GM21526 (cell line): ENCODE measurements at regions not wholly inside any gene's neighbourhood (a gene's known extent, or its start where the extent isn't known, plus 50 kb on each side); places are given as distances from the start of the nearest gene placed in this dataset.
A peak's percentile ranks its signal among the peaks of the same experiment; 100 is the strongest.

Experiments used
- ATAC-seq: cut with Tn5 transposase; IDR thresholded peaks from one replicate; pipeline ENCODE4 v1.9.1; 2021; ENCODE audit warnings: moderate library complexity; ENCODE audit not compliant: unreplicated experiment, low FRiP score

- no peak for ATAC-seq
These were observed 1112.3 kb upstream of the SEMA6A start for GRCh38 chr5:117686926-117687325.

DNA sequence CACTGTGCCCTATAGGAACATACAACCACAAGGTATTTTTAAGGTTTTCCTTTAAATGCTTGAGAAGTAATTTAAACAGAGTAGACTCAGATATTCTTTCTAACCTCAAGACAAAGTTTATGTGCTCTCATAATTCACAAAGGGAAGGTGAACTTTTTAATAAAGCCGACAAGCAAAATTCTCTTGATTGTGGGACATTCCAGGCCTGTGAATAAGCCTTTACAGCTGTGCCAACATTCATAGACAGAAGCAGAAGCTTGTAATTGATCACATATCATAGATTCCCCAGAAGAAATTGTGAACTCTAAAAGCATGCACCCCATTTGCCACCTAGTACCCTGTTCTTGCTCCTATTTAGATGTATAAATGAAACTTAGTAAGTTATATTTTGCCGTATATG lies 1107.8 kb upstream of the SEMA6A start:
- no peak for ATAC-seq

GRCh38 chr5:117681431-117682254 lies 1107.0 kb upstream of the SEMA6A start:
- peak; percentile 90 for ATAC-seq

- ATAC-seq: no peak
These were observed 1105.8 kb upstream of the SEMA6A start for GRCh38 chr5:117680426-117680825.

- ATAC-seq: no peak
These were observed 1104.4 kb upstream of the SEMA6A start for GRCh38 chr5:117679046-117679445.

GRCh38 chr5:117675646-117676045 lies 1101.0 kb upstream of the SEMA6A start:
- ATAC-seq: no peak

DNA sequence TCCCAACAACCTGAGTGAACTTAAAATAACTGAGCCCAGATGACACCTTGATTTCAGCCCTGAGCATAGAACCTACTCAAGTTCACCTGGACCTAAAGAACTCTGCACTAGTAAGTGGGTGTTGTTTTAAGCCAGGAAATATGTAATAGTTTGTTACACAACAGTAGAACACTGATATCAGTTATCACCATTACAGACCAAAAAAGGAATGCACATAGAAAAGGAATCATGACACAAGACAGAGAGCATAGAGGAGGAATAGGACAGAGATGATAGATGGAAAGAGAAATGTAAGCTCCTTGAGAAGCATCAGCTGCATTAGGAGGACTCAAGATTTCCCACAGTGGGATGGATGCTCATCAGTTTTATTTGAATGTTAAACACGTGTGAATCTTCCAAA lies 1096.9 kb upstream of the SEMA6A start:
- no peak for ATAC-seq

DNA sequence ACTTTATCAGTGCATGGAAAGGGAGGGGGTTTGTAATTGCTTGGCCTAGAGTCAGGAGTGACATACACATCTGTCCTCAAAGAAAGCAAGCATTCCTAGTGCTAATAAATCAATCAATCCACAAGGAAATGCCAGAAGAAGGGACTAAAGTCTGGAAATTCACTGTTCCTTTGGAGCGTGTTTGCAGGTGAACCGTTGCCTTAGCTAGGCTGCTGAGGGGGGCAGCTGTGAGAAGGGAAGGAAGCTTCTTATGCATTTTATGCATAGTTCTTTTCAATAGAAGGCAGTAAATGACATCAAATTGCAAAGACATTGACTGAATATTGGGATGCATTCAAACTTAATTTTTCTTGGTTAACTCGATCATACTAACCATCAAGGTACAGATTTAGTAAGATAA lies 1092.5 kb upstream of the SEMA6A start:
- no peak for ATAC-seq

DNA sequence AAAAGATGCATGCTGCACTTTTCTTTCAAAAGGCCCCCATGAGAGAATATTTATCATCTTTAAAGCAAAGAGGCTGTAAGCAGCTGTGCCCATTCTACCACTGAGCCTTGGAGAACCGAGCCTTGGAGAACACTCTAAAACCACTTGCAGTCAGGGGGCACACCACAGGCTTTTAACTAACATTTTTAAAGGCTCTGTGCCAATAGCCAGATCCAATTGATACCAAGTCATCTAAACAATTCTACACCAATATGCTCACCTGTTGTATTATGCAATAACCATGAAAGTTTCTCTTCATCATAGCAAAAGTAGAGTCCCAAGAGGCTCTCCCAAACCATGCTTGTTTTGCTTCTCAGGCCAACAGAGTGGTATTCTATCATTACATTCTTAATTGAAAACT lies 1090.5 kb upstream of the SEMA6A start:
- no peak for ATAC-seq

- no peak for ATAC-seq
These were observed 1087.7 kb upstream of the SEMA6A start for GRCh38 chr5:117662361-117662760.

- ATAC-seq: no peak
These were observed 1082.9 kb upstream of the SEMA6A start for GRCh38 chr5:117657541-117657940.

DNA sequence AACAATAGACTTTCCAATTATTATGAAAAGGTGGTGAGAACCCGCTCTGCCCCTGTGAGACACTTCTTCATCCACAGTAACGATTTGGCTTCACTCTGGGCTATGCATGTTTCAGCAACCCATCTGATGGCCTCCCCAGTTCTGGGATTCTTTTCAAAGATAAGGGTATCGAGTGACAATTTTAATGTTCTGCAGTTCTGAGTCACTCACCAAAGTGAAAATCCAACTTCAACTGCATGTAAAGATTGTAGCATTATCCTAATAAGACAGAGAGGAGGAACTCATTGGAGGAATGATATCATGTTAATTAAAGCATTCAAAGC lies 1078.3 kb upstream of the SEMA6A start:
- no peak for ATAC-seq

DNA sequence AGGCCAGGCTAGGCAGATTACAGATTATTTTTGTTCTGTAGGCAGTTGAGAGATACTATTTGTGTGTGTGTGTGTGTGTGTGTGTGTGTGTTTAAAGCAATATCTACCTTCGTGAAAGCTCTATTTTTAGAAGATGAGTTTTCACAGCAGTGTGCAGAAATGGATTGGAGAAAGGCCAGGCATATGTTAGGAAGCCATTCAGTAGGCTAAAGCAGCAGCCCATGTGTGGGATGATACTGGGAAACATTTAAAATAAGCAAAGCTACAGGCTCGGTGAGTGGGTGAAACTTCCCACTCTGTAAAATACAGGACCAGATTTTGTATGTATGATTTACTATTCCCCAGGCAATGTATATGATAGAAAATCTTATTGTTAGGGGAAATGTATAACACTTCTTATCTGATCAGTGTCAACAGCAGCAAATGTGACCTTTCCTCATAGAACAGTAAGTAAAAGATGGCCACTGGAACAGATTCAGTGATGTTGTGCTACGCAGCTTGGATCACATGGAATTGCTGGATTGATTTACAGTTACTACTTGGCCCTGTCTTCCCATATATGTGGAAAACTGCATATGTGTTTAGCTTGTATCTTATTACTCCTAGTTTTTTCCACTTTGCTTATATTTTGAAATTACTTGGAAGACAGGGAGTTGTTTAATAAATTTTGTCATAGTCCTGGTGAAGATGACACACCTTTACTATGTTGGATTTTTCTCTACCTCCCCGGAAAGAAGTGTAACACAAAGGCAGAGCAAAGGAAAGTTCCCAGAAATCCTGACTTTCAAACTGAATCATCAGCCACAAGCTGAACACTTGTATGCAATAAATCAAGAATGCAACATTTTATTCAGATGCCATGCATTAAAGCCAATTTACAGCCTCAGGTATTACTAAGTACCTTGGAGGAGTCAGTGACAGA lies 1077.7 kb upstream of the SEMA6A start:
- ATAC-seq: no peak

- ATAC-seq: no peak
These were observed 1075.2 kb upstream of the SEMA6A start for GRCh38 chr5:117649821-117650220.

- ATAC-seq: no peak
These were observed 1070.8 kb upstream of the SEMA6A start for GRCh38 chr5:117645400-117645799.

GRCh38 chr5:117638581-117638980 lies 1064.0 kb upstream of the SEMA6A start:
- no peak for ATAC-seq

DNA sequence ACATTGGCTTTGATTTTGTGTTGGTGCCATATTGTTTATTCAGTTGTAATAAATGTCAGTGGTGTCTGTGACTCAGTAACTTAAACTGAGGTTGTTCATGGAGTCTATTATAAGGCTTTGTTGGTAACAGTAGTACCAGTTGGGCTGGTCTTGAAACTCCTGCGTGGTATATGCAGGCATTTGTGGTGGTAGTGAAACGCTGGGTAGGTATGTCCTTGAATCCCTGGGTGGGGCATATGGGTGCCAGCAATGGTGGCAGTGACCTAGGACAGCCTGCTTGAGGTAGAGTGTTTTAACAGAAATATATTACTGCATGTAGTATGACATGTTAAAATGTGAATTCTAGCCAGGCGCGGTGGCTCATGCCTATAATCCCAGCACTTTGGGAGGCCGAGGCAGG lies 1058.5 kb upstream of the SEMA6A start:
- ATAC-seq: no peak

- no peak for ATAC-seq
These were observed 1049.6 kb upstream of the SEMA6A start for GRCh38 chr5:117624201-117624600.

DNA sequence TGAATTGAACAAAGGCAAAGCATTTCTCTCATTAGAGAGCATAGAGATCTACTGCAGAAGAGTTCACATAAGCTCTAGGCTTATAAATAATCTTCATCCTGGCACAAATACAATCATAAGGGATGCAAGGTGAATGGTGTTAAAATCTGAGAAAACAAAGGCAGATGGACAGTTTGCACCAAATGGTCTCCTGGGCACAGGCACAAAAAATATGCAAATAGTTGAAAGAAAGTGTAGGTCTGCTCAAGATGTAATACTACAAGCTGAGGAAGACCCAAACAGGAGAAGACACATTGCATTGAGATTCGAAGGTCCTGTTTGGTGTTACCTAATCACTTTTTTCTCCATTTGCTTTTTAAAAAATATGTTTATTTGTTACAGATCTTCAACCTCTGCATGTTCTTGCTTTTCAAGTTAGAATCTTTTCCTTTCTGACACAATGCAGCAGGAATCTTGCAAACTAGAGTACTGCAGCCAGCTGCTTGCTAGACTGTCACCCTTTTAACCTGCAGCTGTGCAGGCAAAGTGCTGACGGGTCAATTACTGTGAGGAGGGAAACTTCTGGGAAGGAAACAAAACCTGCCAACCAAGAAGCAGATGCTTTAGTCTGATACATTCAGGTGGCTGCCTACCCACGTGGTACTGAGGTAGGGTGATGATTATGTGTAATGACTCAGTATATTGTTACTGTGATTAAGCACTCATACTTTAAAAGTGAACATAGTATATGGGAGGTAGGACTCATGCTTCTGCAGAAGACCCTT lies 1048.6 kb upstream of the SEMA6A start:
- no peak for ATAC-seq

- ATAC-seq: no peak
These were observed 1047.3 kb upstream of the SEMA6A start for GRCh38 chr5:117621921-117622320.

- no peak for ATAC-seq
These were observed 1040.6 kb upstream of the SEMA6A start for GRCh38 chr5:117615226-117615625.
